ACHN (cell line): ENCODE measurements at regions not wholly inside any gene's neighbourhood (a gene's known extent, or its start where the extent isn't known, plus 50 kb on each side); places are given as distances from the start of the nearest gene placed in this dataset.

Source experiments
- DNase-seq: peaks from one replicate; pipeline ENCODE4 v3.0.0-alpha.2; 2015
- in situ Hi-C: cut with HindIII; loops from 2 replicates; pipeline ENCODE4 v1.10.0; 2017; ENCODE audit warnings: low sequenced_read_pairs, low pct_ligation_motif_present, low pct_unique_long_range_greater_than_20kb

GRCh38 chr1:234696148-234696576, 86.2 kb upstream of the IRF2BP2 start:
- no peak for DNase-seq
- in situ Hi-C loops: no loop called here

- in situ Hi-C loops: no loop called here
- DNase-seq: no peak
Observed at GRCh38 chr1:234694661-234695060, 84.7 kb upstream of the IRF2BP2 start.

GRCh38 chr1:234692966-234693580, 83.1 kb upstream of the IRF2BP2 start:
- in situ Hi-C loops: no loop called here
- no peak for DNase-seq

- DNase-seq: peak; percentile 9
- in situ Hi-C loops: no loop called here
Observed at GRCh38 chr1:234691567-234691966, 81.6 kb upstream of the IRF2BP2 start.

- in situ Hi-C loops: no loop called here
- DNase-seq: no peak
Observed at GRCh38 chr1:234690872-234691271, 80.9 kb upstream of the IRF2BP2 start.

- in situ Hi-C loops: no loop called here
- DNase-seq: no peak
Observed at GRCh38 chr1:234689236-234689635, 79.3 kb upstream of the IRF2BP2 start.

- in situ Hi-C loops: no loop called here
- no peak for DNase-seq
Observed at GRCh38 chr1:234687011-234687410, 77.0 kb upstream of the IRF2BP2 start.

GRCh38 chr1:234686035-234686434, 76.1 kb upstream of the IRF2BP2 start:
- in situ Hi-C loops: no loop called here
- DNase-seq: peak; percentile 8

GRCh38 chr1:234684856-234685255, 74.9 kb upstream of the IRF2BP2 start:
- in situ Hi-C loops: no loop called here
- no peak for DNase-seq

GRCh38 chr1:234683861-234684632, 74.1 kb upstream of the IRF2BP2 start:
- in situ Hi-C loops: no loop called here
- peak; percentile 17 for DNase-seq

- in situ Hi-C loops: no loop called here
Observed at GRCh38 chr1:234683127-234683860, 73.3 kb upstream of the IRF2BP2 start.

GRCh38 chr1:234681990-234682389, 72.0 kb upstream of the IRF2BP2 start:
- no peak for DNase-seq
- in situ Hi-C loops: no loop called here

More at GRCh38 chr1:234683127-234683860, 73.3 kb upstream of the IRF2BP2 start:
- no peak for DNase-seq

- in situ Hi-C loops: no loop called here
Observed at GRCh38 chr1:234681065-234681464, 71.1 kb upstream of the IRF2BP2 start.

GRCh38 chr1:234680331-234680904, 70.4 kb upstream of the IRF2BP2 start:
- in situ Hi-C loops: no loop called here
- no peak for DNase-seq

More at GRCh38 chr1:234681065-234681464, 71.1 kb upstream of the IRF2BP2 start:
- DNase-seq: no peak

GRCh38 chr1:234676103-234676594, 66.2 kb upstream of the IRF2BP2 start:
- peak; percentile 24 for DNase-seq
- in situ Hi-C loops: no loop called here

- DNase-seq: no peak
- in situ Hi-C loops: no loop called here
Observed at GRCh38 chr1:234675572-234675971, 65.6 kb upstream of the IRF2BP2 start.

- in situ Hi-C loops: no loop called here
- DNase-seq: no peak
Observed at GRCh38 chr1:234675006-234675405, 65.0 kb upstream of the IRF2BP2 start.

- in situ Hi-C loops: no loop called here
Observed at GRCh38 chr1:234674218-234674815, 64.3 kb upstream of the IRF2BP2 start.

More at GRCh38 chr1:234674218-234674815, 64.3 kb upstream of the IRF2BP2 start:
- DNase-seq: no peak
